Liver (tissue), 7 donors: ENCODE measurements at regions not wholly inside any gene's neighbourhood (a gene's known extent, or its start where the extent isn't known, plus 50 kb on each side); places are given as distances from the start of the nearest gene placed in this dataset.

Experiments
- DNase-seq: peaks from one replicate; pipeline ENCODE4 v3.0.0-alpha.2; 2017; ENCODE audit warnings: low spot score
- H3K27ac ChIP-seq, 2 donors: one replicate each; pipeline ENCODE4 v1.7.0; 2013; ENCODE audit warnings: inconsistent platforms in 2 of 2, low read length in 2 of 2, control low read depth in 1 of 2, low read depth in 1 of 2, mild to moderate bottlenecking in 1 of 2
- H3K27me3 ChIP-seq, 4 donors: one replicate each; pipeline versions ENCODE4 v1.6.1 to v1.7.0; 2013; ENCODE audit warnings: low read length in 3 of 4, inconsistent platforms in 1 of 4, mild to moderate bottlenecking in 1 of 4, moderate library complexity in 1 of 4; ENCODE audit not compliant: control insufficient read depth in 4 of 4, insufficient read depth in 4 of 4
- H3K36me3 ChIP-seq, 4 donors: one replicate each; pipeline versions ENCODE4 v1.6.1 to v1.7.0; 2013; ENCODE audit warnings: low read length in 3 of 4, mild to moderate bottlenecking in 3 of 4, low read depth in 1 of 4, moderate library complexity in 1 of 4; ENCODE audit not compliant: control insufficient read depth in 4 of 4, insufficient read depth in 3 of 4
- H3K4me1 ChIP-seq, 4 donors: one replicate each; pipeline versions ENCODE4 v1.6.1 to v1.7.0; 2013; ENCODE audit warnings: low read length in 3 of 4, mild to moderate bottlenecking in 3 of 4, moderate library complexity in 1 of 4; ENCODE audit not compliant: control insufficient read depth in 4 of 4, insufficient read depth in 4 of 4
- H3K4me3 ChIP-seq, 3 donors: one replicate each; pipeline versions ENCODE4 v1.6.1 to v1.7.0; 2013; ENCODE audit warnings: low read length in 3 of 3, control low read depth in 1 of 3, low read depth in 1 of 3, mild to moderate bottlenecking in 1 of 3
- H3K9ac ChIP-seq, 2 donors: one replicate each; pipeline ENCODE4 v1.7.0; 2013; ENCODE audit warnings: low read length in 2 of 2, mild to moderate bottlenecking in 2 of 2, moderate library complexity in 2 of 2, control low read depth in 1 of 2, low read depth in 1 of 2
- H3K9me3 ChIP-seq, 4 donors: one replicate each; pipeline versions ENCODE4 v1.6.1 to v1.7.0; 2013; ENCODE audit warnings: low read length in 3 of 4; ENCODE audit not compliant: control insufficient read depth in 4 of 4
- EGR1 ChIP-seq, 2 donors: IDR thresholded peaks; 2 replicates each; pipeline ENCODE4 v1.6.1; 2016 to 2018; ENCODE audit warnings: antibody characterized with exemption in 2 of 2, low read depth in 2 of 2
- FOXA1 ChIP-seq: IDR thresholded peaks from 2 replicates; pipeline ENCODE4 v1.6.1; 2016; ENCODE audit warnings: antibody characterized with exemption
- FOXA2 ChIP-seq: IDR thresholded peaks from 2 replicates; pipeline ENCODE4 v1.6.1; 2016; ENCODE audit warnings: antibody characterized with exemption
- GABPA ChIP-seq, 2 donors: IDR thresholded peaks in 1 of 2; conservative IDR thresholded peaks in 1 of 2; 2 replicates each; pipeline ENCODE4 v1.6.1; 2016; ENCODE audit warnings: antibody characterized with exemption in 2 of 2, mild to moderate bottlenecking in 1 of 2, moderate library complexity in 1 of 2
- HNF4G ChIP-seq: IDR thresholded peaks from 2 replicates; pipeline ENCODE4 v1.6.1; 2016; ENCODE audit warnings: antibody characterized with exemption
- NR2F2 ChIP-seq: IDR thresholded peaks from 2 replicates; pipeline ENCODE4 v1.6.1; 2016; ENCODE audit warnings: antibody characterized with exemption
- RAD21 ChIP-seq, 2 donors: IDR thresholded peaks; 2 replicates each; pipeline ENCODE4 v1.6.1; 2016; ENCODE audit warnings: antibody characterized with exemption in 2 of 2, mild to moderate bottlenecking in 2 of 2
- REST ChIP-seq: IDR thresholded peaks from 2 replicates; pipeline ENCODE4 v1.6.1; 2016; ENCODE audit warnings: antibody characterized with exemption, mild to moderate bottlenecking
- RXRA ChIP-seq, 2 donors: IDR thresholded peaks; 2 replicates each; pipeline ENCODE4 v1.6.1; 2017 to 2018; ENCODE audit warnings: antibody characterized with exemption in 2 of 2, mild to moderate bottlenecking in 1 of 2
- SP1 ChIP-seq: IDR thresholded peaks from 2 replicates; pipeline ENCODE4 v1.6.1; 2018; ENCODE audit warnings: antibody characterized with exemption, mild to moderate bottlenecking
- TAF1 ChIP-seq: conservative IDR thresholded peaks from 2 replicates; pipeline ENCODE4 v1.6.1; 2016; ENCODE audit warnings: antibody characterized with exemption, mild to moderate bottlenecking
- YY1 ChIP-seq: IDR thresholded peaks from 2 replicates; pipeline ENCODE4 v1.6.1; 2016; ENCODE audit warnings: antibody characterized with exemption, mild to moderate bottlenecking
- WGBS: extraction: QIAGEN DNeasy Blood & Tissue Kit; methylation state at CpG from one replicate; pipeline ENCODE4 v1.1.7; 2013; 5-methylcytosine and 5-hydroxymethylcytosine counted together
- TF ChIP-seq, protein P1 (sequence below): IDR thresholded peaks from 2 replicates; pipeline ENCODE4 v1.6.1; 2016; ENCODE audit warnings: antibody characterized with exemption
- TF ChIP-seq, protein P2 (sequence below): IDR thresholded peaks from 2 replicates; pipeline ENCODE4 v1.6.1; 2016; ENCODE audit warnings: antibody characterized with exemption
- TF ChIP-seq, protein P3 (sequence below): IDR thresholded peaks from 2 replicates; pipeline ENCODE4 v1.6.1; 2016; ENCODE audit warnings: antibody characterized with exemption
- donor health status: healthy.
- donor health status: healthy.
- donor health status: healthy.
- donor health status: healthy.

DNA sequence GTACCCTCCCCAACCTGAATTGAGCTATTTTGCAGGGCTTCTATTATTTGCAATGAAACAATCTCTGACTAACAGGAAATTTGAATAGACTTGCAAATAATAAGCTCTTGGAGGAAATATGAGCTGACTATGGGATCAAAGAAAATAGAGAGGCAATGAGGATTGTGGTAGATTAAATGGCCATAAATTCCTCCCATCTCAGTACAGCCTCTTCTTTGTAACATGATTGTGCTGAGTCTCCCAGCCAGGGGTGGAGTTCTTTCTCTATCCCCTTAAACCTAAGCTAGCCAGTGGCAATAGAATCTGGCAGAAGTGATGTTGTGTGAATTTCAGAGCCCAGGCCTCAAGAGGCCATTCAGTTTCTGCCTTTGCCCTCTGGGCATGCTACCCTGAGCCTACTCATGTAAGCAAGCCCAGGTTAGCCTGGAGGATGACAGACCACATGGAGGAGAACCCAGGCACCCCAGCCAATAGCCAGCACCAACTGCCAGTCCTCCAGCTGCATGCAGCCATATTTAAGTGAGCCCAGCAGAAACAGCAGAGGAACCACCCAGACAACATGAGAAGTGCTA, 86.8 kb upstream of the TP53I11 start:
- H3K27me3 ChIP-seq = no peaks in the 10 kb centered on the region
- no peak overlapping the region for H3K27ac ChIP-seq
- H3K36me3 ChIP-seq = no peaks in the 10 kb centered on the region
- no peak for DNase-seq
- H3K4me1 ChIP-seq = no peaks in the 10 kb centered on the region
- no peak overlapping the region for H3K9ac ChIP-seq
- no peak overlapping the region for H3K4me3 ChIP-seq
- TF ChIP-seq, protein P1, sequence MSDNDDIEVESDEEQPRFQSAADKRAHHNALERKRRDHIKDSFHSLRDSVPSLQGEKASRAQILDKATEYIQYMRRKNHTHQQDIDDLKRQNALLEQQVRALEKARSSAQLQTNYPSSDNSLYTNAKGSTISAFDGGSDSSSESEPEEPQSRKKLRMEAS = no peak
- TF ChIP-seq EGR1 (IDR thresholded peaks at IDR 0.05; ENCODE audit: low read depth in 2 of 2) (no peak), NR2F2 (no peak)
- H3K9me3 ChIP-seq = peaks cover 0 to 14% (median 4%) of the 10 kb centered on the region in 4 donors

- Histone ChIP-seq H3K27ac (no peak overlapping the region), H3K27me3 (no peaks in the 10 kb centered on the region), H3K4me1 (no peaks in the 10 kb centered on the region), H3K4me3 (no peak overlapping the region), H3K36me3 (no peaks in the 10 kb centered on the region), H3K9ac (no peak overlapping the region), H3K9me3 (peaks cover 0 to 14% (median 4%) of the 10 kb centered on the region in 4 donors)
- no peak for DNase-seq
- TF ChIP-seq RAD21 (IDR thresholded peaks at IDR 0.05) (no peak), REST (no peak), GABPA (IDR thresholded peaks at IDR 0.05 in 1 of 2, conservative IDR thresholded peaks at IDR 0.05 in 1 of 2) (no peak), EGR1 (IDR thresholded peaks at IDR 0.05; ENCODE audit: low read depth in 2 of 2) (no peak), FOXA1 (no peak), FOXA2 (no peak), HNF4G (no peak), RXRA (IDR thresholded peaks at IDR 0.05) (no peak), YY1 (no peak), TAF1 (no peak), SP1 (no peak)
- TF ChIP-seq, protein P2, sequence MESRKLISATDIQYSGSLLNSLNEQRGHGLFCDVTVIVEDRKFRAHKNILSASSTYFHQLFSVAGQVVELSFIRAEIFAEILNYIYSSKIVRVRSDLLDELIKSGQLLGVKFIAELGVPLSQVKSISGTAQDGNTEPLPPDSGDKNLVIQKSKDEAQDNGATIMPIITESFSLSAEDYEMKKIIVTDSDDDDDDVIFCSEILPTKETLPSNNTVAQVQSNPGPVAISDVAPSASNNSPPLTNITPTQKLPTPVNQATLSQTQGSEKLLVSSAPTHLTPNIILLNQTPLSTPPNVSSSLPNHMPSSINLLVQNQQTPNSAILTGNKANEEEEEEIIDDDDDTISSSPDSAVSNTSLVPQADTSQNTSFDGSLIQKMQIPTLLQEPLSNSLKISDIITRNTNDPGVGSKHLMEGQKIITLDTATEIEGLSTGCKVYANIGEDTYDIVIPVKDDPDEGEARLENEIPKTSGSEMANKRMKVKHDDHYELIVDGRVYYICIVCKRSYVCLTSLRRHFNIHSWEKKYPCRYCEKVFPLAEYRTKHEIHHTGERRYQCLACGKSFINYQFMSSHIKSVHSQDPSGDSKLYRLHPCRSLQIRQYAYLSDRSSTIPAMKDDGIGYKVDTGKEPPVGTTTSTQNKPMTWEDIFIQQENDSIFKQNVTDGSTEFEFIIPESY = no peak
- TF ChIP-seq, protein P3, sequence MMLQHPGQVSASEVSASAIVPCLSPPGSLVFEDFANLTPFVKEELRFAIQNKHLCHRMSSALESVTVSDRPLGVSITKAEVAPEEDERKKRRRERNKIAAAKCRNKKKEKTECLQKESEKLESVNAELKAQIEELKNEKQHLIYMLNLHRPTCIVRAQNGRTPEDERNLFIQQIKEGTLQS = no peak
- TF ChIP-seq, protein P1 = no peak
- 90% methylated on average over 1 of the region's 1 CpG for WGBS
These were observed 88.2 kb upstream of the TP53I11 start for GRCh38 chr11:45038923-45039322.
